Panc1 (cell line): ENCODE measurements at regions not wholly inside any gene's neighbourhood (a gene's known extent, or its start where the extent isn't known, plus 50 kb on each side); places are given as distances from the start of the nearest gene placed in this dataset.

Source experiments
- ATAC-seq: fragments of 200-7000 bp; cut with Tn5 transposase; 2 replicates; pipeline ENCODE4 v1.9.1; 2020; ENCODE audit warnings: mild to moderate bottlenecking, moderate library complexity
- BruUV-seq: library from RNA; stranded (reverse); fragments of 400-500 nt; replicated peaks from 2 replicates; lab custom pipeline; 2021; lab: Mats Ljungman, UMichigan
- CTCF ChIA-PET: fragments of 300-600 bp; sonication (Branson Sonifier 250); formaldehyde crosslinking; loops from one replicate; lab custom pipeline; 2022; ENCODE audit warnings: antibody characterized with exemption; lab: Charles Lee
- POLR2A ChIA-PET: fragments of 300-600 bp; sonication (Branson Sonifier 250); formaldehyde crosslinking; loops from one replicate; lab custom pipeline; 2022; ENCODE audit warnings: antibody characterized with exemption; lab: Charles Lee
- DNase-seq: peaks from one replicate; pipeline ENCODE4 v3.0.0-alpha.2; 2010; ENCODE audit warnings: low read depth, low spot score
- H3K27ac ChIP-seq: 2 replicates; pipeline ENCODE4 v1.5.1; 2011; ENCODE audit warnings: mild to moderate bottlenecking, low read length, inconsistent platforms
- H3K27me3 ChIP-seq: fragments of 200-500 bp; sonication (Bioruptor generic); 2 replicates; pipeline ENCODE4 v1.6.0; 2014; ENCODE audit warnings: low read length, inconsistent platforms; ENCODE audit not compliant: control insufficient read depth, insufficient read depth
- H3K36me3 ChIP-seq: fragments of 200-500 bp; sonication (Bioruptor generic); 2 replicates; pipeline ENCODE4 v1.5.1; 2014; ENCODE audit warnings: inconsistent platforms, mild to moderate bottlenecking, low read length, moderate library complexity; ENCODE audit not compliant: control insufficient read depth, insufficient read depth
- H3K4me1 ChIP-seq: 2 replicates; pipeline ENCODE4 v1.5.1; 2011; ENCODE audit warnings: inconsistent platforms, mild to moderate bottlenecking, low read length, moderate library complexity; ENCODE audit not compliant: control insufficient read depth, insufficient read depth
- H3K4me3 ChIP-seq, 2 experiments: 2 replicates each; pipeline ENCODE4 v1.5.1; 2011 to 2012; ENCODE audit warnings: low read depth in 2 of 2, low read length in 2 of 2, mild to moderate bottlenecking in 2 of 2, inconsistent platforms in 1 of 2, moderate library complexity in 1 of 2
- H3K9me3 ChIP-seq: fragments of 200-500 bp; sonication (Bioruptor generic); 2 replicates; pipeline ENCODE4 v1.5.1; 2014; ENCODE audit warnings: low read depth, mild to moderate bottlenecking, inconsistent platforms, low read length, moderate library complexity; ENCODE audit not compliant: control insufficient read depth, insufficient read depth
- POLR2AphosphoS5 ChIP-seq: IDR thresholded peaks from 2 replicates; pipeline ENCODE4 v1.6.1; 2012; ENCODE audit warnings: mild to moderate bottlenecking, low read depth, low read length, moderate library complexity
- REST ChIP-seq, 2 experiments: IDR thresholded peaks; 2 replicates each; pipeline ENCODE4 v1.6.1; 2011 to 2012; ENCODE audit warnings: low read depth in 2 of 2, control low read depth in 1 of 2, low read length in 1 of 2, mild to moderate bottlenecking in 1 of 2, moderate library complexity in 1 of 2; ENCODE audit not compliant: insufficient read depth in 1 of 2
- SIN3A ChIP-seq: IDR thresholded peaks from 2 replicates; pipeline ENCODE4 v1.6.1; 2012; ENCODE audit warnings: low read depth, mild to moderate bottlenecking, low read length, moderate library complexity, borderline replicate concordance; ENCODE audit not compliant: insufficient read depth
- TCF7L2 ChIP-seq: IDR thresholded peaks from 2 replicates; pipeline ENCODE4 v1.6.1; 2011; ENCODE audit warnings: mild to moderate bottlenecking, low read depth, low read length, inconsistent platforms
- in situ Hi-C: cut with HindIII; loops from 2 replicates; pipeline ENCODE4 v1.10.0; 2016; ENCODE audit warnings: low sequenced_read_pairs, low pct_unique_long_range_greater_than_20kb
- intact Hi-C: fragments of 100-400 bp; cut with micrococcal nuclease; formaldehyde crosslinking; loops from one replicate; pipeline ENCODE4 v1.10.0; 2022; ENCODE audit not compliant: unreplicated experiment
- TF ChIP-seq, protein P1 (sequence below): fragments of 450-650 bp; IDR thresholded peaks from 2 replicates; pipeline ENCODE4 v1.5.1; 2017; ENCODE audit warnings: mild to moderate bottlenecking

GRCh38 chr21:24658926-24659325, 948.4 kb downstream of the MRPL39 start:
- intact Hi-C loops = no loop called here
- Histone ChIP-seq H3K4me1 (no peaks in the 10 kb centered on the region), H3K36me3 (no peaks in the 10 kb centered on the region), H3K4me3 (no peak overlapping the region), H3K27me3 (no peaks in the 10 kb centered on the region), H3K9me3 (no peaks in the 10 kb centered on the region), H3K27ac (no peak overlapping the region)
- in situ Hi-C loops = no loop called here
- ATAC-seq (no peak), DNase-seq (no peak)
- ChIA-PET CTCF (no interaction called here), POLR2A (no interaction called here)
- no TSS peak for BruUV-seq
- TF ChIP-seq SIN3A = no peak
- TF ChIP-seq TCF7L2 = no peak
- TF ChIP-seq, protein P1, sequence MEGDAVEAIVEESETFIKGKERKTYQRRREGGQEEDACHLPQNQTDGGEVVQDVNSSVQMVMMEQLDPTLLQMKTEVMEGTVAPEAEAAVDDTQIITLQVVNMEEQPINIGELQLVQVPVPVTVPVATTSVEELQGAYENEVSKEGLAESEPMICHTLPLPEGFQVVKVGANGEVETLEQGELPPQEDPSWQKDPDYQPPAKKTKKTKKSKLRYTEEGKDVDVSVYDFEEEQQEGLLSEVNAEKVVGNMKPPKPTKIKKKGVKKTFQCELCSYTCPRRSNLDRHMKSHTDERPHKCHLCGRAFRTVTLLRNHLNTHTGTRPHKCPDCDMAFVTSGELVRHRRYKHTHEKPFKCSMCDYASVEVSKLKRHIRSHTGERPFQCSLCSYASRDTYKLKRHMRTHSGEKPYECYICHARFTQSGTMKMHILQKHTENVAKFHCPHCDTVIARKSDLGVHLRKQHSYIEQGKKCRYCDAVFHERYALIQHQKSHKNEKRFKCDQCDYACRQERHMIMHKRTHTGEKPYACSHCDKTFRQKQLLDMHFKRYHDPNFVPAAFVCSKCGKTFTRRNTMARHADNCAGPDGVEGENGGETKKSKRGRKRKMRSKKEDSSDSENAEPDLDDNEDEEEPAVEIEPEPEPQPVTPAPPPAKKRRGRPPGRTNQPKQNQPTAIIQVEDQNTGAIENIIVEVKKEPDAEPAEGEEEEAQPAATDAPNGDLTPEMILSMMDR = no peak
- no peak for TF ChIP-seq POLR2AphosphoS5
- TF ChIP-seq REST (IDR thresholded peaks at IDR 0.05; ENCODE audit: insufficient read depth in 1 of 2, low read depth in 2 of 2, low read length in 1 of 2) = no peak

DNA sequence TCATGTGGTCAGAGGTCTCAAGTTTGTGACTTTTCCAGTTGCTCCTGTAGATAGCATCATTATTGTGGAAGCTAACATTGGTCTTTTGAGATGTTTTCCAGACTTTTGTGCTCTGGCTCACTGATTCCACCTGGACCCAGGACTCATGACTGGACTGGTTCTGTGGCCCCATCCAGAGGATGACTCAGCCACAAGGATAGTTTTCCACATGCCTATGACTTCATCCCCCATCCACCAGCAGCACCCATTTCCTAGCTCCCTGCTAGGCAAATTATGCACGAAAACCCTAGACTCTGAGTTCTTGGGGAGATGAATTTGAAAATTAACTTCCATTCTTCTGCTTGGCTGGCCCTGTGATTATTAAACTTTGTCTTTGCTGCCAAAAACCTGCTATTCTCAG, 949.3 kb downstream of the MRPL39 start:
- POLR2A ChIA-PET = no interaction called here
- ATAC-seq = no peak
- Histone ChIP-seq H3K9me3 (no peaks in the 10 kb centered on the region), H3K36me3 (no peaks in the 10 kb centered on the region), H3K4me1 (no peaks in the 10 kb centered on the region), H3K27me3 (no peaks in the 10 kb centered on the region), H3K4me3 (no peak overlapping the region), H3K27ac (no peak overlapping the region)
- in situ Hi-C loops (no loop called here), intact Hi-C loops (no loop called here)
- no TSS peak for BruUV-seq
- CTCF ChIA-PET = no interaction called here
- DNase-seq = no peak
- TF ChIP-seq, protein P1 = no peak
- TF ChIP-seq POLR2AphosphoS5 = no peak
- TF ChIP-seq SIN3A = no peak
- no peak for TF ChIP-seq TCF7L2
- TF ChIP-seq REST (IDR thresholded peaks at IDR 0.05; ENCODE audit: insufficient read depth in 1 of 2, low read depth in 2 of 2, low read length in 1 of 2) = no peak
